A673 (cell line): ENCODE measurements at regions not wholly inside any gene's neighbourhood (a gene's known extent, or its start where the extent isn't known, plus 50 kb on each side); places are given as distances from the start of the nearest gene placed in this dataset.
"Not testable (repeated sequence)": the region's sequence is repeated elsewhere in the genome, so short reads cannot be mapped to it uniquely, and the experiment has no call there.

Experiments
- CTCF ChIP-seq: fragments of 300-800, 200-600 bp; sonication (generic); conservative IDR thresholded peaks from 2 replicates; pipeline ENCODE4 v1.5.1; 2017; ENCODE audit warnings: low read depth, mild to moderate bottlenecking, antibody characterized with exemption, low read length, moderate library complexity, mixed read lengths
- EZH2 ChIP-seq: fragments of 200-600 bp; sonication (generic); IDR thresholded peaks from 2 replicates; pipeline ENCODE4 v1.6.1; 2017; ENCODE audit warnings: borderline replicate concordance, low read depth, mild to moderate bottlenecking, mixed read lengths, antibody characterized with exemption, low read length; ENCODE audit not compliant: poor library complexity, severe bottlenecking

DNA sequence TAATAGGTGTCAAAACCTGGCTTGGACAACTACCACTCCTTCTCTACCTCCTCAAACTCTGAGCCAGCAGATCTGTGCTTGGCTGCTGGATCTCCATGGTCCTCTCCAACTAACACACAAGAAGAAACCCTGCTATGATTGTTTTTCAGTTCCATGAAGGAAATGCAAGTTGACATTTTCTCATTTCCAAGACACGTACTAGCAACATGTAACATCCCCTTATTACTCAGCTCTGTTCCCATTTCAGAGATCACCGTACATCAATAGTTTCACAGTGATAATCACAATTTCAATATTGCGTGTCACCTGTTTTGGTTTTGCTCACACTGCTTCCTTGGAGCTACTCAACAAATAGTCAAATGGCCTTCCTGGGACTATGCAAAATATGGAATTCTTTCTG lies 544.6 kb upstream of the DEFB115 start:
- not testable (repeated sequence) for TF ChIP-seq CTCF, EZH2
